Gastrocnemius medialis (tissue), 4 donors: ENCODE measurements at regions not wholly inside any gene's neighbourhood (a gene's known extent, or its start where the extent isn't known, plus 50 kb on each side); places are given as distances from the start of the nearest gene placed in this dataset.

Experiments
- CTCF ChIP-seq, 5 experiments: fragments of 450-650 bp in 3 of 5; fragments of 200-600 bp in 2 of 5; sonication (generic) in 2 of 5; IDR thresholded peaks in 4 of 5; conservative IDR thresholded peaks in 1 of 5; 1 replicate in 4 of 5; 2 replicates in 1 of 5; pipeline ENCODE4 v1.5.1; 2016 to 2019; ENCODE audit warnings: antibody characterized with exemption in 5 of 5, mild to moderate bottlenecking in 3 of 5, moderate library complexity in 3 of 5
- POLR2A ChIP-seq, 2 donors: fragments of 450-650 bp; IDR thresholded peaks; one replicate each; pipeline ENCODE4 v1.6.1; 2017; ENCODE audit warnings: antibody characterized with exemption in 2 of 2, mild to moderate bottlenecking in 2 of 2, moderate library complexity in 2 of 2

- no peak for TF ChIP-seq CTCF (IDR thresholded peaks at IDR 0.05 in 4 of 5, conservative IDR thresholded peaks at IDR 0.05 in 1 of 5)
- TF ChIP-seq POLR2A (IDR thresholded peaks at IDR 0.05), result no peak
Measured at GRCh38 chr1:239260842-239261241, 125.5 kb upstream of the CHRM3 start.
